Dendritic cell treated with granulocyte-macrophage colony-stimulating factor and Interleukin-4, amounts not matched to agents 40 ng/mL and 50 ng/mL, for 4 days (primary cell): ENCODE measurements at regions not wholly inside any gene's neighbourhood (a gene's known extent, or its start where the extent isn't known, plus 50 kb on each side); places are given as distances from the start of the nearest gene placed in this dataset.

Source experiments
- H3K27ac Mint-ChIP-seq: one replicate; pipeline ENCODE4 v1.8.0; 2022; ENCODE audit warnings: mild to moderate bottlenecking, mixed read lengths
- H3K27me3 Mint-ChIP-seq: one replicate; pipeline ENCODE4 v1.8.0; 2022; ENCODE audit warnings: mild to moderate bottlenecking, mixed read lengths
- H3K36me3 Mint-ChIP-seq: one replicate; pipeline ENCODE4 v1.8.0; 2022; ENCODE audit warnings: low read depth, mixed read lengths
- H3K4me1 Mint-ChIP-seq: one replicate; pipeline ENCODE4 v1.8.0; 2022; ENCODE audit warnings: low read depth, mixed read lengths
- H3K4me3 Mint-ChIP-seq: one replicate; pipeline ENCODE4 v1.8.0; 2022; ENCODE audit warnings: mild to moderate bottlenecking, moderate library complexity, mixed read lengths
- H3K9me3 Mint-ChIP-seq: one replicate; pipeline ENCODE4 v1.8.0; 2022; ENCODE audit warnings: mixed read lengths
- intact Hi-C: fragments of 100-400 bp; cut with micrococcal nuclease; formaldehyde crosslinking; loops from one replicate; pipeline ENCODE4 v1.15.0; 2022

GRCh38 chr5:82808960-82809359 is 268.2 kb downstream of the TMEM167A start:
- H3K27ac Mint-ChIP-seq, result no peak overlapping the region
- H3K4me1 Mint-ChIP-seq, result peaks cover 6% of the 10 kb centered on the region
- no peaks in the 10 kb centered on the region for H3K27me3 Mint-ChIP-seq
- H3K9me3 Mint-ChIP-seq, result no peaks in the 10 kb centered on the region
- no peaks in the 10 kb centered on the region for H3K36me3 Mint-ChIP-seq
- intact Hi-C loops, result no loop called here
- no peak overlapping the region for H3K4me3 Mint-ChIP-seq

- Mint-ChIP-seq H3K36me3 (no peaks in the 10 kb centered on the region), H3K9me3 (no peaks in the 10 kb centered on the region), H3K4me1 (peaks cover 1% of the 10 kb centered on the region), H3K27ac (no peak overlapping the region), H3K4me3 (no peak overlapping the region), H3K27me3 (no peaks in the 10 kb centered on the region)
- intact Hi-C loops, result no loop called here
Observed at GRCh38 chr5:82807021-82807420, 270.2 kb downstream of the TMEM167A start.

GRCh38 chr5:82806513-82806912 is 270.7 kb downstream of the TMEM167A start:
- H3K9me3 Mint-ChIP-seq, result no peaks in the 10 kb centered on the region
- H3K27ac Mint-ChIP-seq, result no peak overlapping the region
- intact Hi-C loops, result no loop called here
- no peaks in the 10 kb centered on the region for H3K36me3 Mint-ChIP-seq
- no peak overlapping the region for H3K4me3 Mint-ChIP-seq
- no peaks in the 10 kb centered on the region for H3K27me3 Mint-ChIP-seq
- H3K4me1 Mint-ChIP-seq, result no peaks in the 10 kb centered on the region

GRCh38 chr5:82804155-82804690 is 273.0 kb downstream of the TMEM167A start:
- Mint-ChIP-seq H3K36me3 (no peaks in the 10 kb centered on the region), H3K4me3 (no peak overlapping the region), H3K27ac (no peak overlapping the region), H3K27me3 (no peaks in the 10 kb centered on the region), H3K4me1 (no peaks in the 10 kb centered on the region), H3K9me3 (no peaks in the 10 kb centered on the region)
- intact Hi-C loops, result no loop called here

GRCh38 chr5:82802954-82803353 is 274.2 kb downstream of the TMEM167A start:
- H3K9me3 Mint-ChIP-seq, result no peaks in the 10 kb centered on the region
- H3K4me1 Mint-ChIP-seq, result no peaks in the 10 kb centered on the region
- no peaks in the 10 kb centered on the region for H3K36me3 Mint-ChIP-seq
- no peak overlapping the region for H3K4me3 Mint-ChIP-seq
- H3K27me3 Mint-ChIP-seq, result no peaks in the 10 kb centered on the region
- no peak overlapping the region for H3K27ac Mint-ChIP-seq
- intact Hi-C loops, result no loop called here

- no peaks in the 10 kb centered on the region for H3K27me3 Mint-ChIP-seq
- no peaks in the 10 kb centered on the region for H3K4me1 Mint-ChIP-seq
- H3K9me3 Mint-ChIP-seq, result no peaks in the 10 kb centered on the region
- H3K4me3 Mint-ChIP-seq, result no peak overlapping the region
- intact Hi-C loops, result no loop called here
- no peaks in the 10 kb centered on the region for H3K36me3 Mint-ChIP-seq
- no peak overlapping the region for H3K27ac Mint-ChIP-seq
Observed at GRCh38 chr5:82800826-82801225, 276.4 kb downstream of the TMEM167A start.

- Mint-ChIP-seq H3K4me3 (no peak overlapping the region), H3K27me3 (no peaks in the 10 kb centered on the region), H3K27ac (no peak overlapping the region), H3K36me3 (no peaks in the 10 kb centered on the region), H3K9me3 (no peaks in the 10 kb centered on the region), H3K4me1 (no peaks in the 10 kb centered on the region)
- intact Hi-C loops, result loop anchor here (10.0 kb wide), 1 partner anchor 445 kb away; no protein-coding TSS in a partner anchor
Observed at GRCh38 chr5:82799361-82800077, 277.7 kb downstream of the TMEM167A start.

GRCh38 chr5:82798676-82799075 is 278.5 kb downstream of the TMEM167A start:
- H3K27ac Mint-ChIP-seq, result no peak overlapping the region
- no peaks in the 10 kb centered on the region for H3K27me3 Mint-ChIP-seq
- no peak overlapping the region for H3K4me3 Mint-ChIP-seq
- intact Hi-C loops, result loop anchor here (10.0 kb wide), 1 partner anchor 444 kb away; no protein-coding TSS in a partner anchor
- no peaks in the 10 kb centered on the region for H3K4me1 Mint-ChIP-seq
- no peaks in the 10 kb centered on the region for H3K36me3 Mint-ChIP-seq
- H3K9me3 Mint-ChIP-seq, result no peaks in the 10 kb centered on the region

GRCh38 chr5:82796643-82797416 is 280.4 kb downstream of the TMEM167A start:
- Mint-ChIP-seq H3K4me1 (no peaks in the 10 kb centered on the region), H3K27me3 (no peaks in the 10 kb centered on the region), H3K4me3 (no peak overlapping the region), H3K27ac (no peak overlapping the region), H3K36me3 (no peaks in the 10 kb centered on the region), H3K9me3 (peaks cover 9% of the 10 kb centered on the region)
- intact Hi-C loops, result loop anchor here (10.0 kb wide), 1 partner anchor 442 kb away; no protein-coding TSS in a partner anchor

- no peak overlapping the region for H3K27ac Mint-ChIP-seq
- H3K27me3 Mint-ChIP-seq, result no peaks in the 10 kb centered on the region
- H3K4me3 Mint-ChIP-seq, result no peak overlapping the region
- H3K36me3 Mint-ChIP-seq, result no peaks in the 10 kb centered on the region
- peaks cover 20% of the 10 kb centered on the region for H3K9me3 Mint-ChIP-seq
- no peaks in the 10 kb centered on the region for H3K4me1 Mint-ChIP-seq
- intact Hi-C loops, result loop anchor here (10.0 kb wide), 1 partner anchor 440 kb away; no protein-coding TSS in a partner anchor
Observed at GRCh38 chr5:82794876-82795275, 282.3 kb downstream of the TMEM167A start.

GRCh38 chr5:82793808-82794419 is 283.3 kb downstream of the TMEM167A start:
- no peaks in the 10 kb centered on the region for H3K27me3 Mint-ChIP-seq
- intact Hi-C loops, result loop anchor here (10.0 kb wide), 1 partner anchor 439 kb away; no protein-coding TSS in a partner anchor
- peaks cover 20% of the 10 kb centered on the region for H3K9me3 Mint-ChIP-seq
- H3K36me3 Mint-ChIP-seq, result no peaks in the 10 kb centered on the region
- H3K4me3 Mint-ChIP-seq, result no peak overlapping the region
- no peaks in the 10 kb centered on the region for H3K4me1 Mint-ChIP-seq
- no peak overlapping the region for H3K27ac Mint-ChIP-seq

- H3K4me1 Mint-ChIP-seq, result no peaks in the 10 kb centered on the region
- H3K27ac Mint-ChIP-seq, result no peak overlapping the region
- intact Hi-C loops, result loop anchor here (10.0 kb wide), 1 partner anchor 437 kb away; no protein-coding TSS in a partner anchor
- no peaks in the 10 kb centered on the region for H3K27me3 Mint-ChIP-seq
- H3K9me3 Mint-ChIP-seq, result peaks cover 20% of the 10 kb centered on the region
- no peaks in the 10 kb centered on the region for H3K36me3 Mint-ChIP-seq
- no peak overlapping the region for H3K4me3 Mint-ChIP-seq
Observed at GRCh38 chr5:82792096-82792495, 285.1 kb downstream of the TMEM167A start.

- H3K4me1 Mint-ChIP-seq, result no peaks in the 10 kb centered on the region
- no peak overlapping the region for H3K4me3 Mint-ChIP-seq
- H3K9me3 Mint-ChIP-seq, result peaks cover 20% of the 10 kb centered on the region
- no peaks in the 10 kb centered on the region for H3K36me3 Mint-ChIP-seq
- H3K27ac Mint-ChIP-seq, result no peak overlapping the region
- intact Hi-C loops, result no loop called here
- no peaks in the 10 kb centered on the region for H3K27me3 Mint-ChIP-seq
Observed at GRCh38 chr5:82789095-82789494, 288.1 kb downstream of the TMEM167A start.

- Mint-ChIP-seq H3K27me3 (no peaks in the 10 kb centered on the region), H3K36me3 (no peaks in the 10 kb centered on the region), H3K9me3 (peaks cover 10% of the 10 kb centered on the region), H3K4me3 (no peak overlapping the region), H3K27ac (no peak overlapping the region), H3K4me1 (no peaks in the 10 kb centered on the region)
- intact Hi-C loops, result no loop called here
Observed at GRCh38 chr5:82786748-82787147, 290.4 kb downstream of the TMEM167A start.
